AG08395 (cell line): ENCODE measurements at regions not wholly inside any gene's neighbourhood (a gene's known extent, or its start where the extent isn't known, plus 50 kb on each side); places are given as distances from the start of the nearest gene placed in this dataset.

Experiments
- DNase-seq: peaks from one replicate; pipeline ENCODE4 v3.0.0; 2012; ENCODE audit warnings: mixed read lengths, low spot score

DNA sequence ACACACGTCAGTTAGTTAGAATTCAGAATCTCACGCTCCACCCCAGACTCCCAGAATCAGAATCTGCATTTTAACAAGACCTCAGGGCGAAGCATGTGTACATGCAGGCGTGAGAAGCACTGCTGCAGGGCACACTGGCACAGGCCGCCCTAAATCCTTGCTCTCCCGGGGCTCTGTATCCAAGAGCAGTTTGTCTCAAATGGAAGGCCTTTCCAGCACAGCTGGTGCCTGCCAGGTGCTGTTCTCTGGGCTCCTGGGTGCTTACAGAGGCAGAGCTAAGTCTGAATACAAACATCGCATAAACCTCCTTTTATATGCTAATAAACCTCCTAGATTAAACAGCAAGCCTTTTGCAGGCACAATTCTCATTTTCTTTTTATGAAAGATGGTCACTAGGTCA is 119.1 kb upstream of the CD93 start:
- no peak for DNase-seq

- no peak for DNase-seq
These were observed 118.0 kb upstream of the CD93 start for GRCh38 chr20:23203951-23204730.

- DNase-seq, result no peak
These were observed 117.2 kb upstream of the CD93 start for GRCh38 chr20:23203310-23203709.

GRCh38 chr20:23201658-23202057 is 115.5 kb upstream of the CD93 start:
- DNase-seq, result no peak

DNA sequence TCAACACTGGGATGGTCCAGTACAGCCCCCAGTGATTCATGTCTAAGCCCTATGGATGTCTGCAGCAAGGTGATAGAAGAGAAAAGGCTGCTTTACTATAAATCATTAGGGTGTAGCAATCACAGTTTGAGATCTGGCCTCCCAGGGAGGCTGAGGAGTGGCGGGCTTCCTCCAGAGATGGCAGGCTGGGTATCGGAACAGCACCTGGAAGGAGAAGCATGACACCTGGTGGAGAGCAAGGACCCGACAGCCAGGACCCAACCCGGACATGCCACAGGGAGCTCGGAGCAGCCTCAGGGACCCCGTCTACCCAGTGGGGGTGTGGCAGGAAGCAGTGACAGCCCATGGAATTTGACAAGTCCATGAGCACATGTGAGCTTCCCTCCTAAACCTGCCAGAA is 114.8 kb upstream of the CD93 start:
- DNase-seq, result no peak

- DNase-seq, result no peak
These were observed 114.3 kb upstream of the CD93 start for GRCh38 chr20:23200413-23200812.

DNA sequence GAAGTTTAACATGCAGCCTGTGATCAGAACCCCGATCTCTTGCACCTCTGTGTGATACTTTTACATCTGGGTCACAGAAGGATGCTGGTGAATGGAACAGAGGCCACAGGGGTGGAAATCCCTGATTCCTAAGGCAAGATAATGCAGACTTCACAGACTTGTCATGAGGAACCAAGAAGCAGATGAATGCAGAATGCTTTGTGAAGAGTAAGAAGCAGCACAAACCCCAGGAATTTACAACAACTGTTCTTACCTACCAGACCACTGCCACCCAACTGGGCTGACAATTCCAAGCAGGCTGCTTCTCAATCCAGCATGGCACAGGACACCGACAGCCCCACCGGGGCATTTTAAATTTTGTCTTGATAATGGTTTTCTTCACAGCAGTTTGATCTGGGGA is 113.2 kb upstream of the CD93 start:
- no peak for DNase-seq

DNA sequence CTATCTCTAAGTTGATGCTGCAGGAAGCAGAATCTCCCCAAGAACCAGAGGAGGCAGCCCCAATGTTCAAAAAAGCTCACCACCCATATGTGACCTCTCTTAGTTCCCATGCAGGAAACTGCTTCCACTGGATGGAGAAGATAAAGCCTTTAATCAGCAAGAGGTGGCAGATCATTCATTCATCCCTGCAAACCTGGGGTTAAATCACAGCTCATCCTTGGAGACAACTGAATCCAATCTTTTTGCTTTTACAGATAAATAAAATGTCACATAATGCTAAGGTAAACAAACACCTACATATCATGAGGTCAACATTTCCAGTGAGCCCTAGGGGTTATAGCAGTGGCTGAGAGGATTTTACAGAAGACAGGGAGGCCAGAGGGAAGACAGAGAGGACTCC is 112.7 kb upstream of the CD93 start:
- no peak for DNase-seq

DNA sequence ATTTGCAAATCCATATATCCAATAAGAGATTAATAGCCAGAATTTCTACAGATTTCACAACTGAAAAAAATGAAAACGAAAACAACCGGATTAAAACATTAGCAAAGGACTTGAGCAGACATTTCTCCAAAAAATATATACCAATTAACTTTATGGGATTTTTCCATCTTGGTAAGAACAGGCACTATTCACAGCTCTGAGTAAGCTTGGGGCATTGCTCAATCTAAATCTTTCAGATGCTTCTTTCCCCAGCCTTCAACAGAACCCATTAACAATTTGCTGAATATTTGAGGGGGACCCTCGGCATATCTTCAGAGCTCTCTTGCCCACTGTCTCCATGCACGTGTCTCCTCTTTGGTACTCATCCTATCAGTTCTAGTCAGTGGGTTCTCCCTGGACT is 111.7 kb upstream of the CD93 start:
- DNase-seq, result no peak

- DNase-seq, result no peak
These were observed 109.5 kb upstream of the CD93 start for GRCh38 chr20:23195636-23196035.

DNA sequence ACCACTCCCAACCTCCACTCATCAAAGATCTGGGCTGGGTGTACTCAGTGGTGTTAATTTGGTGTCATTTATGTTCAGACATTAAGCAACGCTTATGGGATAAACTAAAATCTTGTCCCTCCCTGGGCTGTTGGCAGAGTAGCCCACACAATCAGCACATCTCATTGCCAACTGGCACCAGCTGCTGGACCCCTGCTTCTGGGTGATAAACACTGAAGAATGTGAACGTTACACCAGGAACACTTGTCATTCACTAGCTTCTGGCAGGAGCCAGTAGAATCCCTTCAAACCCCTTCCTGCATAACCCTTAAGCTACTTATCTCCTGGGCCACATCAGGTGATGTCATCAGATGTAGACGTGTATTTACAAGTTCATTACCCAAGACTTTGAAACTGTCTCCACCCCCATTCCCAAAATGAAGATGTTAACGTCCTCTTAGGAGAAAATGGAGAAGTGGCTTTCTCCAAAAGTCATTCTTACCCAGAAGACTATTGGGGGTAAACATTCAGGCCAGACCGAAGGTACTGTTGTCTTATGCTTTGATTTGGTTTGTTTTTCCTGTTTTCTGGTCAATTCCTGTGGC is 107.8 kb upstream of the CD93 start:
- DNase-seq, result no peak

DNA sequence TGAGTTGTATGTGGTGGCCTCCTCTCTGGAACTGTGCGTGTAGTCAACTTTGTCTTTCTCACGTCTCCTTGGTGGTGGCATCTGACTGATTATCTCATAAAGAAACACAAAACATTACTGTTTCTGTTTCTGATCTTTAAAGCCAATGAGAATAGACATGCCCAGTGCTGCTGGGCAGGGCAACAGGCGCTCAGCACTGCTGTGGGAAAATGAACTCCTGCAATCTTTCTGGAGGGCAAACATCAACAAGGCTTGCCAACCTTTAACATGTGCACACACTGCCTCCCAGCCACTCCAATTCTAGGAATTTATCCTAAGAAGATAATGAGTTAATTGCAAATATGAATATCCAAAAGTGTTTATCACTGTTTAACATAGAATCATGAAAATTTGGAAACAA is 106.3 kb upstream of the CD93 start:
- DNase-seq, result no peak

DNA sequence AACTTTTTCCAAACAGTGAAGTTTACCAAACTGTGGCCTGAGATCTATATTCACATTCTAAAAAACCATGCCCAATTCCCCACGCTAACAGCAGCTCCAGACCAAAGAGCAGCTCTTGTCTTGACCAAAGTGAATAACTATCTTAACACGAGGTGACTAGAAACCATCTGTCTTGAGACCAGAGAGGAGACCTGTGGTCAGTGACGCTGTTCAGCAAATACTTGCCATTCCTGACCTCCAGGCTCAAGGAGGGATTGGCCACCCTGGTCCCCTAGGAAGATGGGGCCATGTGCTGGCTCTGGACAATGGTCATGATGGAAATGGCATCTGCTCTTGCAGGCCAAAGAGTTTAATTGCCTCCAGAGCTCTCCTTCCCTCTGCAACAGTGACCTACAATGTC is 104.4 kb upstream of the CD93 start:
- DNase-seq, result no peak

GRCh38 chr20:23189854-23190253 is 103.7 kb upstream of the CD93 start:
- DNase-seq, result no peak

GRCh38 chr20:23189341-23189740 is 103.2 kb upstream of the CD93 start:
- DNase-seq, result no peak

GRCh38 chr20:23188377-23189169 is 102.4 kb upstream of the CD93 start:
- DNase-seq, result no peak

DNA sequence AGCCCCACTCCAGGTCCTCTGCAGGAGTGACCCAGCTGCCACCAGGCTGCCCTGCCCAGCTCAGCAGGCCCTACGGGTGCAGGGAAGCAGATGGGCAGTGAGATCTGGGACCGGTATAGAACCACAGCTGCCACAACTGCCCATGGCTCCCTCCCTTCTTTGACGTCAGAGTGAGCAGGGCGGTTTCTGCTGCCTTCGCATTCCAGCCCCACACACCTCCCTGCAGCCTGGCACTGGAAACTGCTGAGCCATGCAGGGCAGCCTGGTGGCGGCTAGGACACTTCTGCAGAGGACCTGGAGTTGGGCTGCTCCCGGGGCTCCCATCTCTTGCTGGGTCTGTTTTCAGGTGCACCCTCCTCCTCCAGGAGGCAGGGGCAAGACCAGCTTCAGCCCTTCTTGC is 101.6 kb upstream of the CD93 start:
- no peak for DNase-seq

DNA sequence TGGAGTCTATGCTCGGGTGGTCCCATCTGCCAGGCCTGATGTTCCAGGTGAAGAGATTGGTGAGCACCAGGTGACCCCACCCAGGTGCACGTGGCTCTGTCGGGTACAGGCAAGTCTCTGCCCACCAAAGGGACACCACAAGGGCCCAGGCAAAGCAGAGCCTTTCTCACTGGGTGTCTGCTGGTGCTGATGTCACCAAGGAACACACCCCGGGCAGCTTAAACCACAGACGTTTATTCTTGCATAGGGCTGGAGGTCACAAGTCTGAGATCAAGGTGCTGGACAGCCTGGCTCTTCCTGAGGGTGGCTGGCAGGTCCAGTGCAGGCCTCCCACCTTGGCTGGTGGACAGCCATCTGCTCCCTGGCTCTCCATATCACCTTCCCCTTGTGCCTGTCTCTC is 100.7 kb upstream of the CD93 start:
- DNase-seq, result no peak

- DNase-seq, result no peak
These were observed 94.4 kb upstream of the CD93 start for GRCh38 chr20:23180451-23180921.

GRCh38 chr20:23179766-23180403 is 93.8 kb upstream of the CD93 start:
- no peak for DNase-seq

GRCh38 chr20:23178806-23179205 is 92.7 kb upstream of the CD93 start:
- no peak for DNase-seq

GRCh38 chr20:23174821-23175220 is 88.7 kb upstream of the CD93 start:
- DNase-seq, result no peak

DNA sequence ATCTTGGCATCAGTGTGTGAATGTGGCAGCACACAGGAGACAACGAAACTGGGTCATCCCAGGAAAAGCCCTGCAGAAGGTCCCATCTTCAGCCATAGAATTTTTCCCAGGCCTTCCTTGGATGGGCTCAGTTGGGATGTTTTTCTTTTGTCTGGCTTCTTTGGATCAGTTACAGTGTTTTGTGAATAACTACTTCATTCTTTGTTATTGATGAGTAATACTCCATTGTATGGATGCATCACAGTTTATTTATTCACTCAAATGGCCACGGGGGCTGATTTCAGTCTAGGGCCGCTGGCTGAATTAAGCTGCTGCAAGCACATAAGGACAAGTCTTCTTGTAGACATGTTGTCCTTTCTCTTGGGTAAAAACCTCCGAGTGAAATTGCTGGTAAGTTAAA is 81.3 kb upstream of the CD93 start:
- DNase-seq, result no peak
